OCI-LY7 (cell line): ENCODE measurements at regions not wholly inside any gene's neighbourhood (a gene's known extent, or its start where the extent isn't known, plus 50 kb on each side); places are given as distances from the start of the nearest gene placed in this dataset.

Experiments used
- CTCF ChIP-seq: fragments of 200-600 bp; sonication (generic); conservative IDR thresholded peaks from 2 replicates; pipeline ENCODE4 v1.5.1; 2014; ENCODE audit warnings: mild to moderate bottlenecking, antibody characterized with exemption, low read length, moderate library complexity, mixed read lengths
- EZH2phosphoT487 ChIP-seq: fragments of 200-600 bp; sonication (generic); IDR thresholded peaks from 2 replicates; pipeline ENCODE4 v1.6.1; 2018; ENCODE audit warnings: low read depth, borderline replicate concordance, mild to moderate bottlenecking, mixed run types, antibody characterized with exemption, low read length, moderate library complexity, mixed read lengths

DNA sequence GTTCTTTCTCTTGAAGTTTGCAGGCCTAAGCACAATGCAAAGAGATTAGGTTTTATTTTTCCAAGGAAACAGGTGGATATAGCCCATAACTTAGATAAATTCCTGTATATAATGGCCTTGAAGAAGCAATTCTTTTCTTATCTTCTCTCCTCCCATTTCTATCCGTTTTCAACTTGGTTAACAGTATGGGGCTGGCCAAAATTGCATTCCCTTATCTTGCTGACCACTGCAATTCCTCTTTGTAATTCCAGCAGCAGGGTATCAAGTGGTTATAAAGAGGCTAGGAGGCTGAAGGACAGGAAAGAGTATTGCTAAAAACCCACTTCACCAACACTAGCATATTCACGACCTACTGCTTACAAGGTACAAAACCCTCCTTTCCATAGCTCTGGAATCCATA lies 643.5 kb upstream of the ID4 start:
- no peak for TF ChIP-seq CTCF
- no peak for TF ChIP-seq EZH2phosphoT487
